ENCODE measurements at regions not wholly inside any gene's neighbourhood (a gene's known extent, or its start where the extent isn't known, plus 50 kb on each side); places are given as distances from the start of the nearest gene placed in this dataset.
"Not testable (repeated sequence)": the region's sequence is repeated elsewhere in the genome, so short reads cannot be mapped to it uniquely, and the experiment has no call there.

DNA sequence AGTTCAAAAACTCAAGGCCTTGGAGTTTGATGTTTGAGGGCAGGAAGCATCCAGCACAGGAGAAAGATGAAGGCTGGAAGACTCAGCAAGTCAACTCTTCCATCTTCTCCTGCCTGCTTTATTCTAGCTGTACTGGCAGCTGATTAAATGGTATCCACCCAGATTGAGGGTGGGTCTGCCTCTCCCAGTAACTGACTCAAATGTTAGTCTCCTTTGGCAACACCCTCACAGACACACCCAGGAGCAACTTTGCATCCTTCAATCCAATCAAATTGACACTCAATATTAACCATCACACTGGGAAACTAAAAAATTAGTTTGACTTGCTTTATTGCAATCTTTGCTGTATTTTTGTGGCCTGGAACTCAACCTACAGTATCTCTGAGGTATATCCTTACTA, 230.5 kb upstream of the TARS1 start:
- TF ChIP-seq, protein P1, sequence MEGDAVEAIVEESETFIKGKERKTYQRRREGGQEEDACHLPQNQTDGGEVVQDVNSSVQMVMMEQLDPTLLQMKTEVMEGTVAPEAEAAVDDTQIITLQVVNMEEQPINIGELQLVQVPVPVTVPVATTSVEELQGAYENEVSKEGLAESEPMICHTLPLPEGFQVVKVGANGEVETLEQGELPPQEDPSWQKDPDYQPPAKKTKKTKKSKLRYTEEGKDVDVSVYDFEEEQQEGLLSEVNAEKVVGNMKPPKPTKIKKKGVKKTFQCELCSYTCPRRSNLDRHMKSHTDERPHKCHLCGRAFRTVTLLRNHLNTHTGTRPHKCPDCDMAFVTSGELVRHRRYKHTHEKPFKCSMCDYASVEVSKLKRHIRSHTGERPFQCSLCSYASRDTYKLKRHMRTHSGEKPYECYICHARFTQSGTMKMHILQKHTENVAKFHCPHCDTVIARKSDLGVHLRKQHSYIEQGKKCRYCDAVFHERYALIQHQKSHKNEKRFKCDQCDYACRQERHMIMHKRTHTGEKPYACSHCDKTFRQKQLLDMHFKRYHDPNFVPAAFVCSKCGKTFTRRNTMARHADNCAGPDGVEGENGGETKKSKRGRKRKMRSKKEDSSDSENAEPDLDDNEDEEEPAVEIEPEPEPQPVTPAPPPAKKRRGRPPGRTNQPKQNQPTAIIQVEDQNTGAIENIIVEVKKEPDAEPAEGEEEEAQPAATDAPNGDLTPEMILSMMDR (IDR thresholded peaks at IDR 0.05): not testable (repeated sequence)
- not testable (repeated sequence) for TF ChIP-seq POLR2A (IDR thresholded peaks at IDR 0.05)

Measured in uterus (tissue), 2 donors.